Loucy (cell line): ENCODE measurements at regions not wholly inside any gene's neighbourhood (a gene's known extent, or its start where the extent isn't known, plus 50 kb on each side); places are given as distances from the start of the nearest gene placed in this dataset.

Experiments used
- CTCF ChIP-seq: fragments of 200-600 bp; sonication (generic); conservative IDR thresholded peaks from 2 replicates; pipeline ENCODE4 v1.5.1; 2014; ENCODE audit warnings: mild to moderate bottlenecking, antibody characterized with exemption, low read length
- EZH2phosphoT487 ChIP-seq: fragments of 200-600 bp; IDR thresholded peaks from 2 replicates; pipeline ENCODE4 v1.6.1; 2018; ENCODE audit warnings: antibody characterized with exemption, mild to moderate bottlenecking, moderate library complexity, borderline replicate concordance

GRCh38 chr2:18444806-18445205, 115.6 kb downstream of the RDH14 start:
- no peak for TF ChIP-seq CTCF
- no peak for TF ChIP-seq EZH2phosphoT487
